Gastroesophageal sphincter (tissue), 4 donors: ENCODE measurements at regions not wholly inside any gene's neighbourhood (a gene's known extent, or its start where the extent isn't known, plus 50 kb on each side); places are given as distances from the start of the nearest gene placed in this dataset.
"Not testable (repeated sequence)": the region's sequence is repeated elsewhere in the genome, so short reads cannot be mapped to it uniquely, and the experiment has no call there.

Experiments used
- ATAC-seq: fragments of 150-250 bp; one replicate; pipeline ENCODE4 v1.9.1; 2016; ENCODE audit warnings: mild to moderate bottlenecking, moderate library complexity
- H3K27ac ChIP-seq, 4 donors: fragments of 200-600 bp; sonication (generic) in 3 of 4; 1 replicate in 3 of 4; 2 replicates in 1 of 4; pipeline ENCODE4 v1.5.1; 2016 to 2019
- H3K27me3 ChIP-seq: fragments of 200-600 bp; sonication (generic); one replicate; pipeline ENCODE4 v1.5.1; 2019
- H3K36me3 ChIP-seq, 2 donors: fragments of 200-600 bp; sonication (generic); one replicate each; pipeline ENCODE4 v1.5.1; 2019; ENCODE audit warnings: control low read depth in 1 of 2
- H3K4me1 ChIP-seq, 3 donors: fragments of 200-600 bp; sonication (generic); 1 replicate in 2 of 3; 2 replicates in 1 of 3; pipeline ENCODE4 v1.5.1; 2016 to 2019; ENCODE audit warnings: control low read depth in 2 of 3
- H3K4me3 ChIP-seq, 2 donors: fragments of 200-600 bp; sonication (generic); one replicate each; pipeline ENCODE4 v1.5.1; 2019; ENCODE audit warnings: mild to moderate bottlenecking in 1 of 2, moderate library complexity in 1 of 2
- H3K9me3 ChIP-seq, 3 donors: fragments of 200-600 bp; sonication (generic); one replicate each; pipeline ENCODE4 v1.5.1; 2017 to 2019; ENCODE audit warnings: control low read depth in 2 of 3
- EP300 ChIP-seq: sonication (generic); formaldehyde crosslinking; IDR thresholded peaks from one replicate; pipeline ENCODE4 v1.6.1; 2017; ENCODE audit warnings: antibody characterized with exemption, mild to moderate bottlenecking
- POLR2A ChIP-seq, 2 donors: fragments of 450-650 bp; IDR thresholded peaks; one replicate each; pipeline ENCODE4 v1.6.1; 2017; ENCODE audit warnings: antibody characterized with exemption in 2 of 2, mild to moderate bottlenecking in 2 of 2, moderate library complexity in 1 of 2
- POLR2AphosphoS5 ChIP-seq: sonication (generic); formaldehyde crosslinking; IDR thresholded peaks from one replicate; pipeline ENCODE4 v1.6.1; 2017; ENCODE audit warnings: antibody characterized with exemption
- WGBS, 2 donors: methylation state at CpG; one replicate each; pipeline ENCODE4 v1.1.5; 2018; ENCODE audit warnings: low coverage in 1 of 2; 5-methylcytosine and 5-hydroxymethylcytosine counted together
- TF ChIP-seq, protein P1 (sequence below), 4 experiments: fragments of 200-600 bp in 2 of 4; fragments of 450-650 bp in 2 of 4; sonication (generic) in 1 of 4; IDR thresholded peaks; one replicate each; pipeline ENCODE4 v1.5.1; 2017 to 2019; ENCODE audit warnings: antibody characterized with exemption in 4 of 4, mild to moderate bottlenecking in 2 of 4, moderate library complexity in 2 of 4

DNA sequence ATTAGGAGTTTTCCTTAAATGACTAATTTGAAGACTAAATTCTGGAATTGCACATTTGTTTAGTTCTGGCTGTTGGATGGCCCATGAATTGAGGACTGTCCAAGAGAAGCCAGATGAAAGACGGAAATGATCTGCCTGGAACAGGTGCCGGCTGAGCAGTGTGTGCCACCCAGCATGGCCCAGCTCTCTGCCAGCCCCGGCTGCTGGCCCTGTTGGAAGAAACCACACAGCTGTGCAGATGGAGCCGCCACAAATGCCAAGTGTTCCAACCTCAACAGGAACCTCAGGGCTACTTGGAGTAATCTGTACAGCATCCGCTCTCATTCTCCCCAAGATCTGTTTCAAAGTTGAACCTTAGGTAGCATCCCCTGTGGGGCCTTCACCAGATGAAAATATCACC, 67.0 kb upstream of the STARD13 start:
- H3K4me1 ChIP-seq: peaks cover 0 to 36% (median 7%) of the 10 kb centered on the region in 3 donors
- H3K27ac ChIP-seq: peak overlapping the region in 3 of 4 donors; percentile 34 to 95 (median 89)
- 70 to 100% methylated on average over 2 of the region's 5 CpGs for WGBS, 2 donors
- peaks cover 0 to under 1% of the 10 kb centered on the region in 2 donors for H3K36me3 ChIP-seq
- TF ChIP-seq POLR2A (IDR thresholded peaks at IDR 0.05) (no peak), EP300 (no peak), POLR2AphosphoS5 (no peak)
- TF ChIP-seq, protein P1, sequence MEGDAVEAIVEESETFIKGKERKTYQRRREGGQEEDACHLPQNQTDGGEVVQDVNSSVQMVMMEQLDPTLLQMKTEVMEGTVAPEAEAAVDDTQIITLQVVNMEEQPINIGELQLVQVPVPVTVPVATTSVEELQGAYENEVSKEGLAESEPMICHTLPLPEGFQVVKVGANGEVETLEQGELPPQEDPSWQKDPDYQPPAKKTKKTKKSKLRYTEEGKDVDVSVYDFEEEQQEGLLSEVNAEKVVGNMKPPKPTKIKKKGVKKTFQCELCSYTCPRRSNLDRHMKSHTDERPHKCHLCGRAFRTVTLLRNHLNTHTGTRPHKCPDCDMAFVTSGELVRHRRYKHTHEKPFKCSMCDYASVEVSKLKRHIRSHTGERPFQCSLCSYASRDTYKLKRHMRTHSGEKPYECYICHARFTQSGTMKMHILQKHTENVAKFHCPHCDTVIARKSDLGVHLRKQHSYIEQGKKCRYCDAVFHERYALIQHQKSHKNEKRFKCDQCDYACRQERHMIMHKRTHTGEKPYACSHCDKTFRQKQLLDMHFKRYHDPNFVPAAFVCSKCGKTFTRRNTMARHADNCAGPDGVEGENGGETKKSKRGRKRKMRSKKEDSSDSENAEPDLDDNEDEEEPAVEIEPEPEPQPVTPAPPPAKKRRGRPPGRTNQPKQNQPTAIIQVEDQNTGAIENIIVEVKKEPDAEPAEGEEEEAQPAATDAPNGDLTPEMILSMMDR (IDR thresholded peaks at IDR 0.05): no peak
- ATAC-seq: no peak
- no peaks in the 10 kb centered on the region for H3K9me3 ChIP-seq
- no peaks in the 10 kb centered on the region for H3K27me3 ChIP-seq
- no peak overlapping the region for H3K4me3 ChIP-seq

DNA sequence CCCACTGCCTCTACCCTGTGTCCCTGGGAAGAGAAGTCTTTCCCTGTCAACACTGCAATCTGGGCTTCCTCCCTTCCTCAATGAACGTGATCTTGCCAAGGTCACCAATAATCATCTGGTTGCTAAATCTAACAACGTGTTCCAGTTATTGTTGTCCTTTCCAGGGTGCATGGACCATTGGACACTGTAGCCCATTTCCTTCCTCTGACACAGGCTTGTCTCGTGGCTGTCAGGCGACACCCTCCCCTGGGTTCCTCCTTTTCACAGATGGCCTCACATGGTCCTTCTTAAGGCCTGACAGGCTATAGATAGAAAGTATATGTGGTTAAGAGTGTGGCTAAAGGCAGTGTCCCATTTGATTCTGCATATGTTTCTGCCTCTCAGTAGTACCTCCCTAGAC, 67.7 kb upstream of the STARD13 start:
- Histone ChIP-seq H3K36me3 (no peaks in the 10 kb centered on the region), H3K9me3 (no peaks in the 10 kb centered on the region), H3K4me3 (no peak overlapping the region), H3K4me1 (peaks cover 0 to 29% (median 7%) of the 10 kb centered on the region in 3 donors), H3K27ac (peak overlapping the region in 2 of 4 donors; percentile 89 to 95), H3K27me3 (no peaks in the 10 kb centered on the region)
- TF ChIP-seq POLR2A (IDR thresholded peaks at IDR 0.05) (no peak), EP300 (no peak), POLR2AphosphoS5 (peak; percentile 25)
- TF ChIP-seq, protein P1 (IDR thresholded peaks at IDR 0.05): no peak
- 61 to 69% methylated on average over 2 to 4 of the region's 4 CpGs for WGBS, 2 donors
- peak; percentile 41 for ATAC-seq

DNA sequence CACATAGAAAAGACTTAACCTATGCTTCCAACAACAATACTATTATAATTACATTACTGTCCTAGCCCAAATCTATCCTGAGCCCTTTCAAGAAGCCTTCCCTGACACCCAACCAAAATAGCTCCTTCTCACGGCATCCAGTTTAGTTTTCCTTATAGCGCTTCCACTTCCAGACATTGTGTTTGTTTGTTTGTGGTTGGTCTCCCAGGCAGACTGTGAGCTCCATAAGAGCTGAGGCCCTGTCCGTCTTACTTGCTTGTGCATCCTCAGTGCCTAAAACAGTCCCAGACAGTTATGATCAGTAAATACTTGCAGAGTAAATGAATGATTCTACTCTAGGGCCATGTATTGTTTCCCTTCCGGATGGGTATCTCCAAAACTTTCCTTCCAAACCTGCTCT, 68.1 kb upstream of the STARD13 start:
- peak overlapping the region in 2 of 4 donors; percentile 36 to 44 for H3K27ac ChIP-seq
- TF ChIP-seq EP300: no peak
- TF ChIP-seq POLR2AphosphoS5: no peak

DNA sequence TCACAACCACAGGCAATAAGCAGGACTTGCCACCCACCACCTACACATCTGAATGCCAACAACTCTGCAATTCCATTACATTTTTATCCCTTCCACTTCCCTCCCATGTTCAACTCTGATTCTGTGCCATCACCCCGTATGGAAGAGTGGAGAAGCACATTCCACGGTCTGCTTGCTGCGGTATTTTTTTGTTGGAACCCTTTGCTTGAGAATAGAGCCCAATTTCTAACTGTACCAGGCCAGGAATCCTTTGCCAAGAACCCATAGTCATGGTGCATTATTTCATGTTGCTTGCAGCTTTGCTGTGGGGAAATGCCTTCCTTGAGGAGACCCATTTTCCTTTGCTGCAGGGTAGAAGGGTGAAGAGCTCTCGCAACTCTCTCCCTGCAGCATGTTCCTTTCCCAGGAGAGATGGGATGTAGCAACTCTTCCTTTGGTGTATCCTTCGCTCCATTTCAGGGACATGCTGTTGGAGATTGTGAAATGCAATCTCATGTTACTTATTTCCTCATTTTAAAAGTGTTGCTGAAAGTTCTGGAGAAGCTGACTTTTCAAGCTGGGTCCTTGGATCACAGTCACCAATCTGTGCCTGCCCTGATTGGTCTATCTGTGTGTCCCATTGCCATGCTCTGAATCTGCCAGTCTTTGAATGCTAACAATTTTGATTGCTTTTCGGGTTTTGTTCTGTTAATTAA, 69.8 kb upstream of the STARD13 start:
- peaks cover 0 to 13% (median 0%) of the 10 kb centered on the region in 3 donors for H3K4me1 ChIP-seq
- H3K27ac ChIP-seq: peak overlapping the region in 2 of 4 donors; percentile 41 to 49
- no peaks in the 10 kb centered on the region for H3K27me3 ChIP-seq
- ATAC-seq: peak; percentile 79
- WGBS, 2 donors: 67 to 89% methylated on average over 5 to 6 of the region's 6 CpGs
- H3K9me3 ChIP-seq: no peaks in the 10 kb centered on the region
- no peaks in the 10 kb centered on the region for H3K36me3 ChIP-seq
- TF ChIP-seq POLR2AphosphoS5 (peak; percentile 12), POLR2A (IDR thresholded peaks at IDR 0.05) (no peak)
- H3K4me3 ChIP-seq: no peak overlapping the region

More for the DNA sequence above, 68.1 kb upstream of the STARD13 start:
- no peak overlapping the region for H3K4me3 ChIP-seq
- no peaks in the 10 kb centered on the region for H3K9me3 ChIP-seq
- H3K36me3 ChIP-seq: no peaks in the 10 kb centered on the region
- no peaks in the 10 kb centered on the region for H3K27me3 ChIP-seq
- ATAC-seq: no peak
- peaks cover 0 to 25% (median 7%) of the 10 kb centered on the region in 3 donors for H3K4me1 ChIP-seq
- WGBS, 2 donors: 65 to 89% methylated on average over 3 to 4 of the region's 4 CpGs

DNA sequence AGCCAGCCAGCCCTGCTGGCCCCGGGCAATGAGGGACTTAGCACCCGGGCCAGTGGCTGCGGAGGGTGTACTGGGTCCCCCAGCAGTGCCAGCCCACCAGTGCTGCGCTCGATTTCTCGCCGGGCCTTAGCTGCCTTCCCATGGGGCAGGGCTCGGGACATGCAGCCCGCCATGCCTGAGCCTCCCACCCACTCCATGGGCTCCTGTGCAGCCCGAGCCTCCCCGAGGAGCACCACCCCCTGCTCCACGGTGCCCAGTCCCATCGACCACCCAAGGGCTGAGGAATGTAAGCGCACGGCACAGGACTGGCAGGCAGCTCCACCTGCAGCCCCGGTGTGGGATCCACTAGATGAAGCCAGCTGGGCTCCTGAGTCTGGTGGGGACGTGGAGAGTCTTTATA, 72.5 kb upstream of the STARD13 start:
- ATAC-seq, H3K9me3 ChIP-seq, H3K27me3 ChIP-seq, H3K4me1 ChIP-seq, H3K4me3 ChIP-seq, H3K36me3 ChIP-seq, H3K27ac ChIP-seq: not testable (repeated sequence)
- WGBS, 2 donors: no CpG with 5 or more reads among the region's 17 CpGs

DNA sequence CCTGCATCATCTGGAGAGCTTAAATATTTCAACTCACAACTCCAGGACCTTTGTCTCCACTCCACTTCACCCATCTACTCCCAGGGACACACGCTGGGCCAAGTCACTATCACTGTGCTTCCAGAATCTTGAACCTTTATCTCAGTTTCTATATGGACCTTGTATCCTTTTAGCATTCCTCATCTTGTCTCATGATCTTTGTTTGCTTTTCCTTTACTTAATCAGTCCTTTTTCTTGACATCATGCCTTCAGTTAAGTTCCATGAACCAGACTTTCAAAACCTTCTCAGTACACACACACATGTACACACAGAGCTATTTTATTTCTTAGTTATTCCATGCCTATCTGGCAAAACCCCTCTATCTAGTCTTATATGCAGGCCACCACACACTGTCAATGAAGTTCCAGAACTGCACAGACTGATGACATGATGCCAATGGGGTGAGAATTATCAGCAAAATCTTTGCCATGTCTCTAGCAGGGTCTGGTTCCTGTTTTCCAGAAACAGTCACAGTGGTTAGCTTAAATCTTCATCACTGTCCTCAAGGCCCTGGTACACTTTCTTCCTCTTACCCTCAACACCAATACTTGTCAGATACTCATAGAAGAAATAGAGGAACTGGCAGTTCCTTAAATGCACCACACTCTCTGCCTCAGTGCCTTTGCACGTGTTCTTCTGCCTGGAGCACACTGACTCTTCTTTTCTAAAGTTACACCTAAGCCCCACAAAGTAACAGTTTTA, 77.6 kb upstream of the STARD13 start:
- H3K4me1 ChIP-seq: no peaks in the 10 kb centered on the region
- peak; percentile 50 for ATAC-seq
- TF ChIP-seq, protein P1 (IDR thresholded peaks at IDR 0.05): no peak
- TF ChIP-seq POLR2A (IDR thresholded peaks at IDR 0.05) (no peak), POLR2AphosphoS5 (no peak), EP300 (no peak)
- H3K4me3 ChIP-seq: no peak overlapping the region
- H3K36me3 ChIP-seq: peaks cover 0 to 2% of the 10 kb centered on the region in 2 donors
- no peaks in the 10 kb centered on the region for H3K27me3 ChIP-seq
- no peaks in the 10 kb centered on the region for H3K9me3 ChIP-seq
- H3K27ac ChIP-seq: no peak overlapping the region
- 95 to 100% methylated on average over 2 of the region's 2 CpGs for WGBS, 2 donors
